ENCODE measurements at regions not wholly inside any gene's neighbourhood (a gene's known extent, or its start where the extent isn't known, plus 50 kb on each side); places are given as distances from the start of the nearest gene placed in this dataset.

GRCh38 chr3:191631496-191631895, 170.5 kb downstream of the PYDC2 start:
- TF ChIP-seq CTCF (IDR thresholded peaks at IDR 0.05) (no peak), POLR2A (IDR thresholded peaks at IDR 0.05) (no peak)
